Small intestine (tissue), 7 donors: ENCODE measurements at regions not wholly inside any gene's neighbourhood (a gene's known extent, or its start where the extent isn't known, plus 50 kb on each side); places are given as distances from the start of the nearest gene placed in this dataset.

Source experiments
- DNase-seq, 2 donors: peaks; one replicate each; pipeline versions ENCODE4 v3.0.0 to v3.0.0-alpha.2; 2013
- FAIRE-seq: peaks from 2 replicates; lab custom pipeline; 2012; peaks lifted over from hg19 to GRCh38; lab: Jason Lieb, UNC
- H3K27ac ChIP-seq, 3 donors: one replicate each; pipeline ENCODE4 v1.5.1; 2013; ENCODE audit warnings: low read length in 2 of 3, mild to moderate bottlenecking in 2 of 3, control low read depth in 1 of 3, inconsistent platforms in 1 of 3, low read depth in 1 of 3, moderate library complexity in 1 of 3
- H3K27me3 ChIP-seq, 3 donors: one replicate each; pipeline ENCODE4 v1.6.1; 2013; ENCODE audit warnings: low read length in 3 of 3, inconsistent platforms in 1 of 3; ENCODE audit not compliant: control insufficient read depth in 3 of 3, insufficient read depth in 3 of 3
- H3K36me3 ChIP-seq, 3 donors: one replicate each; pipeline ENCODE4 v1.6.1; 2013; ENCODE audit warnings: low read length in 3 of 3, inconsistent platforms in 1 of 3, low read depth in 1 of 3, mild to moderate bottlenecking in 1 of 3, moderate library complexity in 1 of 3; ENCODE audit not compliant: control insufficient read depth in 3 of 3, insufficient read depth in 2 of 3
- H3K4me1 ChIP-seq, 3 donors: one replicate each; pipeline ENCODE4 v1.6.1; 2013; ENCODE audit warnings: low read length in 2 of 3, inconsistent platforms in 1 of 3, low read depth in 1 of 3, mild to moderate bottlenecking in 1 of 3, moderate library complexity in 1 of 3; ENCODE audit not compliant: control insufficient read depth in 3 of 3, insufficient read depth in 2 of 3
- H3K4me3 ChIP-seq, 3 donors: one replicate each; pipeline ENCODE4 v1.5.1; 2013; ENCODE audit warnings: low read length in 3 of 3, control low read depth in 1 of 3, inconsistent platforms in 1 of 3, low read depth in 1 of 3, mild to moderate bottlenecking in 1 of 3, moderate library complexity in 1 of 3
- H3K9me3 ChIP-seq, 2 donors: one replicate each; pipeline ENCODE4 v1.6.1; 2013; ENCODE audit warnings: low read depth in 1 of 2, low read length in 1 of 2; ENCODE audit not compliant: control insufficient read depth in 2 of 2, insufficient read depth in 1 of 2
- WGBS, 3 donors: extraction: QIAGEN DNeasy Blood & Tissue Kit; methylation state at CpG; one replicate each; pipeline ENCODE4 v1.1.7; 2013; 5-methylcytosine and 5-hydroxymethylcytosine counted together
- donor health status: healthy with polysubstance abuse.
- donor health status: control.
- donor health status: control.
- donor health status: Bipolar disorder and iron deficiency.
- donor health status: healthy.

GRCh38 chr7:91515961-91516360, 251.7 kb downstream of the FZD1 start:
- Histone ChIP-seq H3K27ac (no peak overlapping the region), H3K4me1 (no peaks in the 10 kb centered on the region), H3K36me3 (no peaks in the 10 kb centered on the region), H3K27me3 (no peaks in the 10 kb centered on the region), H3K9me3 (peaks cover 0 to 5% of the 10 kb centered on the region in 2 donors), H3K4me3 (no peak overlapping the region)
- 52 to 75% (median 68%) methylated on average over 1 of the region's 1 CpG for WGBS, 3 donors
- FAIRE-seq (no peak), DNase-seq (no peak)

GRCh38 chr7:91517201-91517785, 253.1 kb downstream of the FZD1 start:
- H3K4me1 ChIP-seq: no peaks in the 10 kb centered on the region
- FAIRE-seq (no peak), DNase-seq (no peak)
- H3K27me3 ChIP-seq: no peaks in the 10 kb centered on the region
- no peaks in the 10 kb centered on the region for H3K36me3 ChIP-seq
- H3K9me3 ChIP-seq: peaks cover 0 to 7% of the 10 kb centered on the region in 2 donors
- no peak overlapping the region for H3K4me3 ChIP-seq
- 13 to 36% (median 22%) methylated on average over 1 of the region's 1 CpG for WGBS, 3 donors
- no peak overlapping the region for H3K27ac ChIP-seq

- H3K9me3 ChIP-seq: peaks cover 0 to 7% of the 10 kb centered on the region in 2 donors
- no peak overlapping the region for H3K27ac ChIP-seq
- no peak for FAIRE-seq
- H3K27me3 ChIP-seq: no peaks in the 10 kb centered on the region
- no peak overlapping the region for H3K4me3 ChIP-seq
- H3K36me3 ChIP-seq: no peaks in the 10 kb centered on the region
- DNase-seq: no peak
- WGBS, 3 donors: 44 to 76% (median 48%) methylated on average over 1 of the region's 1 CpG
- no peaks in the 10 kb centered on the region for H3K4me1 ChIP-seq
These were observed 253.8 kb downstream of the FZD1 start for GRCh38 chr7:91518058-91518457.

GRCh38 chr7:91519241-91520158, 255.3 kb downstream of the FZD1 start:
- WGBS, 3 donors: 57 to 70% (median 60%) methylated on average over 8 of the region's 8 CpGs

GRCh38 chr7:91520645-91521044, 256.4 kb downstream of the FZD1 start:
- Histone ChIP-seq H3K4me1 (no peaks in the 10 kb centered on the region), H3K27ac (no peak overlapping the region), H3K9me3 (peaks cover 0 to 7% of the 10 kb centered on the region in 2 donors), H3K36me3 (no peaks in the 10 kb centered on the region), H3K4me3 (no peak overlapping the region), H3K27me3 (no peaks in the 10 kb centered on the region)
- FAIRE-seq: no peak
- no peak for DNase-seq
- WGBS, 3 donors: 57 to 72% (median 59%) methylated on average over 1 of the region's 1 CpG

More at GRCh38 chr7:91519241-91520158, 255.3 kb downstream of the FZD1 start:
- Histone ChIP-seq H3K36me3 (no peaks in the 10 kb centered on the region), H3K9me3 (peaks cover 0 to 7% of the 10 kb centered on the region in 2 donors), H3K4me1 (no peaks in the 10 kb centered on the region), H3K27ac (no peak overlapping the region), H3K27me3 (no peaks in the 10 kb centered on the region), H3K4me3 (no peak overlapping the region)
- FAIRE-seq (no peak), DNase-seq (no peak)

GRCh38 chr7:91526404-91526803, 262.2 kb downstream of the FZD1 start:
- H3K36me3 ChIP-seq: no peaks in the 10 kb centered on the region
- no peak overlapping the region for H3K27ac ChIP-seq
- H3K4me3 ChIP-seq: no peak overlapping the region
- H3K9me3 ChIP-seq: peaks cover 2 to 3% of the 10 kb centered on the region in 2 donors
- no peak for FAIRE-seq
- no peaks in the 10 kb centered on the region for H3K27me3 ChIP-seq
- DNase-seq: no peak
- no peaks in the 10 kb centered on the region for H3K4me1 ChIP-seq

- Histone ChIP-seq H3K9me3 (peaks cover 2 to 3% of the 10 kb centered on the region in 2 donors), H3K27me3 (no peaks in the 10 kb centered on the region), H3K27ac (no peak overlapping the region), H3K36me3 (no peaks in the 10 kb centered on the region), H3K4me3 (no peak overlapping the region), H3K4me1 (no peaks in the 10 kb centered on the region)
- WGBS, 3 donors: 91 to 94% (median 93%) methylated on average over 5 of the region's 5 CpGs
- FAIRE-seq (no peak), DNase-seq (no peak)
These were observed 263.2 kb downstream of the FZD1 start for GRCh38 chr7:91527460-91527859.

GRCh38 chr7:91533996-91534395, 269.8 kb downstream of the FZD1 start:
- Histone ChIP-seq H3K36me3 (no peaks in the 10 kb centered on the region), H3K4me3 (no peak overlapping the region), H3K9me3 (no peaks in the 10 kb centered on the region), H3K4me1 (no peaks in the 10 kb centered on the region), H3K27me3 (no peaks in the 10 kb centered on the region), H3K27ac (no peak overlapping the region)
- WGBS, 3 donors: 26 to 67% (median 62%) methylated on average over 1 of the region's 1 CpG
- FAIRE-seq (no peak), DNase-seq (no peak)
